Vagina (tissue), 2 donors: ENCODE measurements at regions not wholly inside any gene's neighbourhood (a gene's known extent, or its start where the extent isn't known, plus 50 kb on each side); places are given as distances from the start of the nearest gene placed in this dataset.

Experiments
- CTCF ChIP-seq, 3 experiments: fragments of 450-650 bp in 2 of 3; fragments of 200-600 bp in 1 of 3; sonication (generic) in 1 of 3; IDR thresholded peaks; one replicate each; pipeline ENCODE4 v1.5.1; 2017 to 2019; ENCODE audit warnings: antibody characterized with exemption in 3 of 3, mild to moderate bottlenecking in 2 of 3, moderate library complexity in 2 of 3
- POLR2A ChIP-seq, 2 donors: fragments of 450-650 bp; IDR thresholded peaks; one replicate each; pipeline ENCODE4 v1.6.1; 2017; ENCODE audit warnings: antibody characterized with exemption in 2 of 2, mild to moderate bottlenecking in 2 of 2, moderate library complexity in 2 of 2
- POLR2AphosphoS5 ChIP-seq, 2 donors: sonication (generic); formaldehyde crosslinking; IDR thresholded peaks; one replicate each; pipeline ENCODE4 v1.9.0; 2017; ENCODE audit warnings: antibody characterized with exemption in 2 of 2, mild to moderate bottlenecking in 2 of 2, low read depth in 1 of 2; ENCODE audit not compliant: insufficient read depth in 1 of 2

DNA sequence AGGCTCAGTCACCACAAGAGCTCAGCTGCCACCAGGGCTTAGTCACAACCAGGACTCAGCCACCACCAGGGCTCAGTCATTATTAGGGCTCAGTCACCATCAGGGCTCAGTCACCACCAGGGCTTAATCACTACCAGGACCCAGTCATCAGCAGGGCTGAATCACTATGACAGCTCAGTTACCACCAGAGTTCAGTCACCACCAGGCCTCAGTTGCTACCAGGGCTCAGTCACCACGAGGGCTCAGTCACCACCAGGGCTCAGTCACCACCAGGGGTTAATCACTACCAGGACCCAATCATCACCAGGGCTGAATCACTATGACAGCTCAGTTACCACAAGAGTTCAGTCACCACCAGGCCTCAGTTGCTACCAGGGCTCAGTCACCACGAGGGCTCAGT lies 196.2 kb downstream of the NPHP4 start:
- TF ChIP-seq CTCF (IDR thresholded peaks at IDR 0.05) = no peak
- no peak for TF ChIP-seq POLR2A (IDR thresholded peaks at IDR 0.05)
- TF ChIP-seq POLR2AphosphoS5 (IDR thresholded peaks at IDR 0.05; ENCODE audit: insufficient read depth in 1 of 2, low read depth in 1 of 2) = no peak
